NCI-H2029 (cell line): ENCODE measurements at regions not wholly inside any gene's neighbourhood (a gene's known extent, or its start where the extent isn't known, plus 50 kb on each side); places are given as distances from the start of the nearest gene placed in this dataset.
A peak's percentile ranks its signal among the peaks of the same experiment; 100 is the strongest.
"Not testable (repeated sequence)": the region's sequence is repeated elsewhere in the genome, so short reads cannot be mapped to it uniquely, and the experiment has no call there.

ENCODE experiments used
- DNase-seq: peaks from one replicate; lab custom pipeline; 2025; lab: John Stamatoyannopoulos, UW

GRCh38 chr15:92825985-92826384 is 74.1 kb upstream of the CHD2 start:
- no peak for DNase-seq

- not testable (repeated sequence) for DNase-seq
These were observed 72.1 kb upstream of the CHD2 start for GRCh38 chr15:92827991-92828390.

GRCh38 chr15:92829875-92830274 is 70.2 kb upstream of the CHD2 start:
- DNase-seq: no peak

GRCh38 chr15:92831336-92831654 is 68.8 kb upstream of the CHD2 start:
- no peak for DNase-seq

- peak; percentile 86 for DNase-seq
These were observed 68.3 kb upstream of the CHD2 start for GRCh38 chr15:92831655-92832328.

GRCh38 chr15:92833106-92833433 is 67.1 kb upstream of the CHD2 start:
- no peak for DNase-seq

- DNase-seq: no peak
These were observed 66.4 kb upstream of the CHD2 start for GRCh38 chr15:92833493-92834271.

GRCh38 chr15:92839696-92840095 is 60.4 kb upstream of the CHD2 start:
- DNase-seq: peak; percentile 47

GRCh38 chr15:92840149-92840548 is 60.0 kb upstream of the CHD2 start:
- DNase-seq: no peak

- DNase-seq: no peak
These were observed 56.8 kb upstream of the CHD2 start for GRCh38 chr15:92843326-92843725.

GRCh38 chr15:92843814-92844213 is 56.3 kb upstream of the CHD2 start:
- DNase-seq: no peak

- peak; percentile 18 for DNase-seq
These were observed 55.0 kb upstream of the CHD2 start for GRCh38 chr15:92845126-92845508.

GRCh38 chr15:92846741-92847140 is 53.4 kb upstream of the CHD2 start:
- no peak for DNase-seq

- DNase-seq: no peak
These were observed 52.3 kb upstream of the CHD2 start for GRCh38 chr15:92847841-92848240.

GRCh38 chr15:92848464-92848851 is 51.7 kb upstream of the CHD2 start:
- no peak for DNase-seq

GRCh38 chr15:92848852-92849598 is 51.1 kb upstream of the CHD2 start:
- DNase-seq: no peak

GRCh38 chr15:92850218-92850617 is 49.9 kb upstream of the CHD2 start:
- not testable (repeated sequence) for DNase-seq
